ENCODE measurements at regions not wholly inside any gene's neighbourhood (a gene's known extent, or its start where the extent isn't known, plus 50 kb on each side); places are given as distances from the start of the nearest gene placed in this dataset.

DNA sequence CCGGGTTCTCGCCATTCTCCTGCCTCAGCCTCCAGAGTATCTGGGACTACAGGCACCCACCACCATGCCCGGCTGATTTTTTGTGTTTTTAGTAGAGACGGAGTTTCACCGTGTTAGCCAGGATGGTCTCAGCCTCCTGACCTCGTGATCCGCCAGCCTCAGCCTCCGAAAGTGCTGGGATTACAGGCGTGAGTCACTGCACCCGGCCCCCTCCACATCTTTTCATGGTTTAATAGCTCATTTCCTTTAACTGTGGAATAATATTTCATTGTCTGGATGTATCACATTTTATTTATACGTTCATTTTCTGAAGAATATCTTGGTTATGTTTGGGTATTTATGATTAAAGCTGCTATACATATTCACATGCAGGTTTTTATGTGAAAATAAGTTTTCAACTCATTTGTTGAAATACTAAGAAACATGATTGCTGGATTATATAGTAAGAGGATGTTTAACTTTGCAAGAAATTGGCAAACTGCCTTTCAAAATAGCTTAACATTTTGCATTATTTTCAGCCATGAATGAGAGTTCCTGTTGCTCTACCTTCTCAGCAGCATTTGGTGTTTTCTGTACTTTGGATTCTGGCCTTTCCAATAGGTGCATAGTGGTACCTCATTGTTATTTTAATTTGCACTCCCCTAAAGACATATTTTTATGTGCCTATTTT lies 591.9 kb downstream of the TECRL start:
- Mint-ChIP-seq H3K27me3 (no peaks in the 10 kb centered on the region), H3K36me3 (no peaks in the 10 kb centered on the region), H3K4me3 (no peak overlapping the region), H3K4me1 (ENCODE audit: low read depth in 2 of 2) (no peaks in the 10 kb centered on the region), H3K27ac (no peak overlapping the region), H3K9me3 (peaks cover 12% of the 10 kb centered on the region)
- no peak for DNase-seq (ENCODE audit: low spot score)
- no peak for ATAC-seq

- H3K27ac Mint-ChIP-seq: no peak overlapping the region
- H3K27me3 Mint-ChIP-seq: no peaks in the 10 kb centered on the region
- no peak for ATAC-seq
- DNase-seq (ENCODE audit: low spot score): no peak
- H3K4me1 Mint-ChIP-seq (ENCODE audit: low read depth in 2 of 2): no peaks in the 10 kb centered on the region
- peaks cover 17% of the 10 kb centered on the region for H3K9me3 Mint-ChIP-seq
- H3K36me3 Mint-ChIP-seq: peaks cover 5% of the 10 kb centered on the region
- no peak overlapping the region for H3K4me3 Mint-ChIP-seq
These were observed 594.9 kb downstream of the TECRL start for GRCh38 chr4:63814171-63814964.

DNA sequence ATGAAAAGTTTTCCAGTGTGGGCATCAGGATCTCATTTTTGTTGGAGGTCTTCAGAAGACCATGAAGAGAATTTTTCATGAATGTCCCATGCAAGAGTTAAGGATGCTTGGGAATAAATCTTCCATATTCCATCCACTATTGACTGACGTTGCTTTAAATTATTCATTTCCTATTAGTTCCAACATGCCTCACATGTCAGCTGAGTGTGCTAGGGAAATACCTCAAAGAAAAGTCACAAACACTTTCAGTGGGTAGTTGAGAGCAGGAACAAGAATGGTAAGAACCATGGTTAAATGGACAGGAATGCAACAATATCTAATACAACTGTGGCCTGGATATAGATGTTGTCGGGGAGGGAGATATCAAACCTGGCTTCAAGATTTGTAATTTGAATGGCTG lies 610.1 kb downstream of the TECRL start:
- no peaks in the 10 kb centered on the region for H3K4me1 Mint-ChIP-seq (ENCODE audit: low read depth in 2 of 2)
- H3K4me3 Mint-ChIP-seq: no peak overlapping the region
- H3K27ac Mint-ChIP-seq: no peak overlapping the region
- DNase-seq (ENCODE audit: low spot score) (no peak), ATAC-seq (no peak)
- H3K36me3 Mint-ChIP-seq: no peaks in the 10 kb centered on the region
- H3K27me3 Mint-ChIP-seq: no peaks in the 10 kb centered on the region
- peaks cover 12% of the 10 kb centered on the region for H3K9me3 Mint-ChIP-seq

DNA sequence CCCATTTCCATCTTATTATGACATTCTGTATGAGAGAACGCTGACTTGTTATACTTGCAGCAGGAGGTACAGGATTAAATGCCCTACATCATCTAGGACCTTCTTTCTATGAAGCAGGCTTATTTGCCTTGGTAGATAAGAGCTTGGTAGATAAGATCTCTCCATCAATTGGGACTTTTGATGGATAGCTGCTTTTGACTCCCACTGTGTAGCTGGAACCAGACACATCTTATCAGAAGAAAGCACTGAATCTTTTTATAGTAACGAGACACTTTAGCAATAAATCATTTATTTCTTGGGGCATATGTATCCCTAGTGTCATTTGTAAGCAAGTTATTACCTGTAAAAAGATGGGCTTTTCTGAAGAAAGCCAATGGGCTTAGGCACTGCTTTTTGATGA lies 613.9 kb downstream of the TECRL start:
- ATAC-seq (no peak), DNase-seq (ENCODE audit: low spot score) (no peak)
- H3K4me1 Mint-ChIP-seq (ENCODE audit: low read depth in 2 of 2): no peaks in the 10 kb centered on the region
- no peak overlapping the region for H3K27ac Mint-ChIP-seq
- H3K9me3 Mint-ChIP-seq: peaks cover 22% of the 10 kb centered on the region
- H3K27me3 Mint-ChIP-seq: no peaks in the 10 kb centered on the region
- H3K36me3 Mint-ChIP-seq: peaks cover 7% of the 10 kb centered on the region
- no peak overlapping the region for H3K4me3 Mint-ChIP-seq

- Mint-ChIP-seq H3K36me3 (peaks cover 11% of the 10 kb centered on the region), H3K4me3 (no peak overlapping the region), H3K27ac (no peak overlapping the region), H3K27me3 (no peaks in the 10 kb centered on the region), H3K9me3 (peaks cover 24% of the 10 kb centered on the region), H3K4me1 (ENCODE audit: low read depth in 2 of 2) (no peaks in the 10 kb centered on the region)
- DNase-seq (ENCODE audit: low spot score) (no peak), ATAC-seq (no peak)
These were observed 618.9 kb downstream of the TECRL start for GRCh38 chr4:63790377-63790776.

- Mint-ChIP-seq H3K4me1 (ENCODE audit: low read depth in 2 of 2) (no peaks in the 10 kb centered on the region), H3K36me3 (peaks cover 14% of the 10 kb centered on the region), H3K27me3 (no peaks in the 10 kb centered on the region), H3K27ac (no peak overlapping the region), H3K9me3 (peaks cover 25% of the 10 kb centered on the region), H3K4me3 (no peak overlapping the region)
- DNase-seq (ENCODE audit: low spot score) (no peak), ATAC-seq (no peak)
These were observed 621.0 kb downstream of the TECRL start for GRCh38 chr4:63788271-63788670.

- no peak for ATAC-seq
- no peaks in the 10 kb centered on the region for H3K27me3 Mint-ChIP-seq
- H3K27ac Mint-ChIP-seq: no peak overlapping the region
- DNase-seq (ENCODE audit: low spot score): no peak
- peaks cover 14% of the 10 kb centered on the region for H3K36me3 Mint-ChIP-seq
- H3K4me1 Mint-ChIP-seq (ENCODE audit: low read depth in 2 of 2): no peaks in the 10 kb centered on the region
- peaks cover 22% of the 10 kb centered on the region for H3K9me3 Mint-ChIP-seq
- H3K4me3 Mint-ChIP-seq: no peak overlapping the region
These were observed 621.9 kb downstream of the TECRL start for GRCh38 chr4:63787326-63787725.

GRCh38 chr4:63786171-63786570 lies 623.1 kb downstream of the TECRL start:
- no peaks in the 10 kb centered on the region for H3K4me1 Mint-ChIP-seq (ENCODE audit: low read depth in 2 of 2)
- H3K27me3 Mint-ChIP-seq: no peaks in the 10 kb centered on the region
- H3K36me3 Mint-ChIP-seq: peaks cover 7% of the 10 kb centered on the region

GRCh38 chr4:63784822-63785221 lies 624.4 kb downstream of the TECRL start:
- H3K27me3 Mint-ChIP-seq: no peaks in the 10 kb centered on the region
- peaks cover 7% of the 10 kb centered on the region for H3K36me3 Mint-ChIP-seq
- H3K9me3 Mint-ChIP-seq: peaks cover 17% of the 10 kb centered on the region
- DNase-seq (ENCODE audit: low spot score): no peak
- H3K4me3 Mint-ChIP-seq: no peak overlapping the region
- no peak overlapping the region for H3K27ac Mint-ChIP-seq
- ATAC-seq: no peak
- no peaks in the 10 kb centered on the region for H3K4me1 Mint-ChIP-seq (ENCODE audit: low read depth in 2 of 2)

More at GRCh38 chr4:63786171-63786570, 623.1 kb downstream of the TECRL start:
- ATAC-seq (no peak), DNase-seq (ENCODE audit: low spot score) (no peak)
- peaks cover 17% of the 10 kb centered on the region for H3K9me3 Mint-ChIP-seq
- no peak overlapping the region for H3K4me3 Mint-ChIP-seq
- no peak overlapping the region for H3K27ac Mint-ChIP-seq

GRCh38 chr4:63777601-63778000 lies 631.6 kb downstream of the TECRL start:
- Mint-ChIP-seq H3K4me1 (ENCODE audit: low read depth in 2 of 2) (no peaks in the 10 kb centered on the region), H3K9me3 (peaks cover 17% of the 10 kb centered on the region)

GRCh38 chr4:63764400-63764799 lies 644.9 kb downstream of the TECRL start:
- H3K4me1 Mint-ChIP-seq (ENCODE audit: low read depth in 2 of 2): no peaks in the 10 kb centered on the region
- H3K36me3 Mint-ChIP-seq: no peaks in the 10 kb centered on the region
- ATAC-seq: no peak

More at GRCh38 chr4:63777601-63778000, 631.6 kb downstream of the TECRL start:
- DNase-seq (ENCODE audit: low spot score): no peak
- Mint-ChIP-seq H3K27me3 (no peaks in the 10 kb centered on the region), H3K27ac (no peak overlapping the region), H3K4me3 (no peak overlapping the region), H3K36me3 (peaks cover 6% of the 10 kb centered on the region)
- no peak for ATAC-seq

GRCh38 chr4:63757929-63758328 lies 651.3 kb downstream of the TECRL start:
- no peak for ATAC-seq

More at GRCh38 chr4:63764400-63764799, 644.9 kb downstream of the TECRL start:
- H3K27me3 Mint-ChIP-seq: no peaks in the 10 kb centered on the region
- no peak for DNase-seq (ENCODE audit: low spot score)
- no peak overlapping the region for H3K27ac Mint-ChIP-seq
- H3K9me3 Mint-ChIP-seq: peaks cover 12% of the 10 kb centered on the region
- no peak overlapping the region for H3K4me3 Mint-ChIP-seq

DNA sequence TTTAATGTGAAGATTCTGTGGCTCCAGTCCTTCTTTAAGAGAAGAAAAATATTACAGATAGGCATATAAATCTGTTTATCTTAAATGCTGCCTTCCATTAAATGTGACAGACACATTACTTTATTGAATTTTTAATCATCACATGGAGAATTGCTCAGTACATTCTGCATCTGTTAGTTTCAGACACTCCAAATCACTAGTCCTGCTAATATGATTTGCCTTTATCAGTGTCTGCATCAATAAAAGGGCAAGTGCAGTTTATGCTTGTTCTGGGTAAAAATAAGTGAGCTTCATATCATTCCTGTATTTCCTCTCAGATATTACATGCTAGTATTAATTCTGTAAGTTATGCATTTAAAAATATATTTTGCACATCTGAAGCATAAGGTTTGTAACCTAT lies 666.4 kb downstream of the TECRL start:
- Mint-ChIP-seq H3K4me1 (ENCODE audit: low read depth in 2 of 2) (no peaks in the 10 kb centered on the region), H3K27me3 (no peaks in the 10 kb centered on the region), H3K4me3 (no peak overlapping the region), H3K36me3 (peaks cover 4% of the 10 kb centered on the region), H3K9me3 (peaks cover 5% of the 10 kb centered on the region), H3K27ac (no peak overlapping the region)
- ATAC-seq (no peak), DNase-seq (ENCODE audit: low spot score) (no peak)

More at GRCh38 chr4:63757929-63758328, 651.3 kb downstream of the TECRL start:
- Mint-ChIP-seq H3K4me3 (no peak overlapping the region), H3K4me1 (ENCODE audit: low read depth in 2 of 2) (no peaks in the 10 kb centered on the region), H3K36me3 (no peaks in the 10 kb centered on the region), H3K9me3 (peaks cover 12% of the 10 kb centered on the region), H3K27me3 (no peaks in the 10 kb centered on the region), H3K27ac (no peak overlapping the region)
- DNase-seq (ENCODE audit: low spot score): no peak

DNA sequence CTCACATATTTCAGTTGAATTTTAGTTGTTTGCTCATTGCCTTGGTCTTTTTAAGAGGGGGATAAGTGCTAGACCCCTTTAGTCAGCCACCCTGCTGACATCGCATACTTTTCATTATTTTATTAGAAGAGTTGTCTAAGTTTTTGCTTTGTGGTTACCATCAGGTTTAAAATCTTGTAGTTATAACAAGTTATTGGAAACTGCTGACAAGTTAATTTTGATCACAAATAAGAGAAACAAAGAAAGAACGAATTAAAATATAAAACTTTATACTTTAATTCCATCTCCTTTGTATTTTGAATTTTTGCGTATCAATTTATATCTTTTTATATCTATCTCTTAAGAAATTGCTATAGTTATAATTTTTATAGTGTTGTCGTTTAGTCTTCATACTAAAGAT lies 679.7 kb downstream of the TECRL start:
- H3K27me3 Mint-ChIP-seq: no peaks in the 10 kb centered on the region
- no peak for DNase-seq (ENCODE audit: low spot score)
- ATAC-seq: no peak
- no peak overlapping the region for H3K4me3 Mint-ChIP-seq
- no peaks in the 10 kb centered on the region for H3K36me3 Mint-ChIP-seq
- H3K9me3 Mint-ChIP-seq: peaks cover 12% of the 10 kb centered on the region
- no peak overlapping the region for H3K27ac Mint-ChIP-seq
- H3K4me1 Mint-ChIP-seq (ENCODE audit: low read depth in 2 of 2): no peaks in the 10 kb centered on the region
